Uterus (tissue), 3 donors: ENCODE measurements at regions not wholly inside any gene's neighbourhood (a gene's known extent, or its start where the extent isn't known, plus 50 kb on each side); places are given as distances from the start of the nearest gene placed in this dataset.

Experiments used
- DNase-seq, 2 donors: peaks; one replicate each; pipeline ENCODE4 v3.0.0-alpha.2; 2019 to 2020
- H3K27ac ChIP-seq, 2 donors: fragments of 200-600 bp; sonication (generic); 1 replicate in 1 of 2; 2 replicates in 1 of 2; pipeline ENCODE4 v1.5.1; 2016 to 2018
- H3K27me3 ChIP-seq, 2 donors: fragments of 200-600 bp; sonication (generic); one replicate each; pipeline ENCODE4 v1.5.1; 2018 to 2019; ENCODE audit warnings: control low read depth in 1 of 2
- H3K36me3 ChIP-seq, 2 donors: fragments of 200-600 bp; sonication (generic); one replicate each; pipeline ENCODE4 v1.5.1; 2019; ENCODE audit warnings: control low read depth in 1 of 2
- H3K4me1 ChIP-seq, 2 donors: fragments of 200-600 bp; sonication (generic); one replicate each; pipeline ENCODE4 v1.5.1; 2018 to 2019; ENCODE audit warnings: control low read depth in 1 of 2
- H3K4me3 ChIP-seq, 2 donors: fragments of 200-600 bp; sonication (generic); 1 replicate in 1 of 2; 2 replicates in 1 of 2; pipeline ENCODE4 v1.5.1; 2018 to 2019; ENCODE audit warnings: mild to moderate bottlenecking in 1 of 2
- H3K9me3 ChIP-seq, 2 donors: fragments of 200-600 bp; sonication (generic); one replicate each; pipeline ENCODE4 v1.5.1; 2019; ENCODE audit warnings: control low read depth in 1 of 2
- CTCF ChIP-seq, 4 experiments: fragments of 200-600 bp in 2 of 4; fragments of 450-650 bp in 2 of 4; sonication (generic) in 2 of 4; IDR thresholded peaks; one replicate each; pipeline ENCODE4 v1.5.1; 2016 to 2019; ENCODE audit warnings: antibody characterized with exemption in 4 of 4, mild to moderate bottlenecking in 2 of 4, moderate library complexity in 1 of 4
- POLR2A ChIP-seq, 2 donors: fragments of 450-650 bp; IDR thresholded peaks; one replicate each; pipeline ENCODE4 v1.6.1; 2016; ENCODE audit warnings: antibody characterized with exemption in 2 of 2, mild to moderate bottlenecking in 1 of 2, moderate library complexity in 1 of 2
- intact Hi-C: fragments of 100-400 bp; cut with DNase I; formaldehyde crosslinking; loops from one replicate; pipeline ENCODE4 v1.15.1; 2023; ENCODE audit warnings: low total_unique reads
- donor health status: DM: yes; HTN: yes; CAD: no.

- intact Hi-C loops, result loop anchor here (10.0 kb wide), 1 partner anchor 134 kb away; no protein-coding TSS in a partner anchor
- no peak for DNase-seq
- Histone ChIP-seq H3K36me3 (no peaks in the 10 kb centered on the region), H3K9me3 (no peaks in the 10 kb centered on the region), H3K27ac (no peak overlapping the region), H3K4me1 (no peaks in the 10 kb centered on the region), H3K4me3 (no peak overlapping the region), H3K27me3 (no peaks in the 10 kb centered on the region)
- no peak for TF ChIP-seq POLR2A (IDR thresholded peaks at IDR 0.05)
Measured at GRCh38 chr1:55278378-55278777, 63.2 kb upstream of the USP24 start.

- Histone ChIP-seq H3K4me3 (no peak overlapping the region), H3K36me3 (no peaks in the 10 kb centered on the region), H3K4me1 (no peaks in the 10 kb centered on the region), H3K27ac (no peak overlapping the region), H3K9me3 (no peaks in the 10 kb centered on the region), H3K27me3 (no peaks in the 10 kb centered on the region)
- intact Hi-C loops, result loop anchor here (10.0 kb wide), 1 partner anchor 133 kb away; no protein-coding TSS in a partner anchor
- DNase-seq, result peak; percentile 76 to 77
- TF ChIP-seq CTCF (IDR thresholded peaks at IDR 0.05) (peak; percentile 67 to 87 (median 84)), POLR2A (IDR thresholded peaks at IDR 0.05) (no peak)
Measured at GRCh38 chr1:55277377-55278130, 62.4 kb upstream of the USP24 start.

- no peak for TF ChIP-seq CTCF (IDR thresholded peaks at IDR 0.05)
- no peak for TF ChIP-seq POLR2A (IDR thresholded peaks at IDR 0.05)
- Histone ChIP-seq H3K4me3 (no peak overlapping the region), H3K9me3 (no peaks in the 10 kb centered on the region), H3K36me3 (no peaks in the 10 kb centered on the region), H3K4me1 (no peaks in the 10 kb centered on the region), H3K27me3 (no peaks in the 10 kb centered on the region), H3K27ac (no peak overlapping the region)
- intact Hi-C loops, result loop anchor here (10.0 kb wide), 1 partner anchor 132 kb away; no protein-coding TSS in a partner anchor
- no peak for DNase-seq
Measured at GRCh38 chr1:55276671-55277376, 61.7 kb upstream of the USP24 start.

GRCh38 chr1:55275941-55276341 lies 60.8 kb upstream of the USP24 start:
- H3K27ac ChIP-seq, result no peak overlapping the region
- TF ChIP-seq POLR2A (IDR thresholded peaks at IDR 0.05), result no peak
- no peaks in the 10 kb centered on the region for H3K9me3 ChIP-seq
- no peak overlapping the region for H3K4me3 ChIP-seq
- H3K27me3 ChIP-seq, result no peaks in the 10 kb centered on the region
- no peak for DNase-seq
- H3K4me1 ChIP-seq, result no peaks in the 10 kb centered on the region
- intact Hi-C loops, result loop anchor here (10.0 kb wide), 1 partner anchor 131 kb away; no protein-coding TSS in a partner anchor
- H3K36me3 ChIP-seq, result no peaks in the 10 kb centered on the region

GRCh38 chr1:55275151-55275748 lies 60.1 kb upstream of the USP24 start:
- no peaks in the 10 kb centered on the region for H3K9me3 ChIP-seq
- H3K27ac ChIP-seq, result no peak overlapping the region
- intact Hi-C loops, result loop anchor here (10.0 kb wide), 1 partner anchor 130 kb away; no protein-coding TSS in a partner anchor
- DNase-seq, result no peak
- no peaks in the 10 kb centered on the region for H3K27me3 ChIP-seq
- H3K4me1 ChIP-seq, result no peaks in the 10 kb centered on the region
- TF ChIP-seq POLR2A (IDR thresholded peaks at IDR 0.05), result no peak
- no peak for TF ChIP-seq CTCF (IDR thresholded peaks at IDR 0.05)
- H3K36me3 ChIP-seq, result no peaks in the 10 kb centered on the region
- no peak overlapping the region for H3K4me3 ChIP-seq
